NCI-H446 treated with DMSO at 0.1 percent for 48 hours (cell line): ENCODE measurements at regions not wholly inside any gene's neighbourhood (a gene's known extent, or its start where the extent isn't known, plus 50 kb on each side); places are given as distances from the start of the nearest gene placed in this dataset.

ENCODE experiments used
- DNase-seq: peaks from one replicate; lab custom pipeline; 2025; lab: John Stamatoyannopoulos, UW

- no peak for DNase-seq
Observed at GRCh38 chr17:79341222-79341780, 266.7 kb downstream of the ENGASE start.

GRCh38 chr17:79340333-79341221 is 266.0 kb downstream of the ENGASE start:
- no peak for DNase-seq

DNA sequence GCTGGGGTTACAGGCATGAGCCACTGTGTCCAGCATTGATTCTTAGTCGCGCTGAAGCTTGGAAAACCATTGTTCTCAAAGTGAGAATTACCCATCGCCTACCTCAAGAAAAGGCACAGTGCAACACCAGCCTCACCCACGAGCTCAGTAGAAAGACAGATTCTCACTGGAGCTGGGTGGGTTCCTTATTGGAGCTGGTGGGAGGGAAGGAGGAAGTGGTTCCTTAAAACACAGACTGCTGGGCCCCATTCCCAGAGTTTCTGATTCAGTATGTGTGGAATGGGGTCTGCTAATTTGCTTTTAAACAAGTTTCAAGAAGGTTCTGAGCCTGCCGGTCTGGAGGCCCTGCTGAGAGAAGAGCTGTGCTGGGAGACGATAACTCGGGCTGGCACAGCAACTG is 264.7 kb downstream of the ENGASE start:
- no peak for DNase-seq

GRCh38 chr17:79338604-79339003 is 264.0 kb downstream of the ENGASE start:
- DNase-seq = no peak

DNA sequence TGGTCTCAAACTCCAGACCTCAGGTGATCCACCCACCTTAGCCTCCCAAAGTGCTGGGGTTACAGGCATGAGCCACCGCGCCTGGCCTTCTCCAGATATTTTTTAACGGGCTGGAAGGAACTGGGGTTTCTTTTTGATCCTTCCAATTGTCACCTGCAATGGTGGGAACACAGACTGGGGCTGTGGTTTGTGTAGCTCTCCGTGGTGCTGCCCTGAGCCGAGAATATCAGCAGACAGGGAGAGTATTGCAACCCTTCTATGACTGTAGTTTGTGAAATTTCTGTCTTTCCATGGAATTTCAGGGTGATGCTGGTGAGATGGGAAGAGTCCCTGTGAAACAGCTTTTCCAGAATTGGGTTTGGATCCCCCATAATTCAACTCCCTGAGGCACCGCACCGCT is 263.5 kb downstream of the ENGASE start:
- no peak for DNase-seq

DNA sequence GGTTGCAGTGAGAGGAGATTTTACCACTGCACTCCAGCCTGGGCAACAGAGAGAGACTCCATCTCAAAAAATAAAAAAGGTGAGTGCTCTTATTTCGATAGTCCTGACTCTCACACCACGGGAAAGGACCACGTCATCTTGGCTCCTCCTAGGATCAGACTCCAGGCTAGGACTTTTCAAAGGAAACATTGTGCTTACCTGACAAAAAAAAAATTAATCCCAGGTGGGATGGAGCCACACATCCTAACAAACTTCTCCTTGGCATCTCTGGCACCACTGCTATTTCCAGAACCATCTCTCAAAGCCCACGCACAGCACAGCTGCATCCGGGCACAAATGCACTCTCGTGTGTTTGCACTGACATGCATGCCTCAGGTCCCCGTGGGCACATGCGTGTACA is 262.4 kb downstream of the ENGASE start:
- no peak for DNase-seq

DNA sequence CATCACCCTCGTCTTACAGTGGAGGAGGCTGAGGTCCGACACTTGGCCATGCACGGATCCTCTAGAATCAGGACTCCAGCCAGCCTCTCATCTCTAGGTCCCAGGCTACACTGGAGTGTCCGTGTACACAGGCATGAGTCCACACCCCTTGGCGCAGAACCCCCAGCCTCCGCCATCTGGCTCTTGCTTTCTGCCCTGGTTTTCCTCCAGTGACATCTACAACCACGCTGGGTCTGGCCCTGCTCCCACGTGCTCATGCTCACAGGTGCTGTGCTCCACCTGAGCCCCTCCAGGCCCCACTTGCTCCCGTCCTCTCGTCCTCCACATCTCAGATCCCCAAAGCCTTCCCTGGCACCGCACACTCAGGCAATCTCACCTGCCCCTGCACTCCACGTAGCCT is 260.8 kb downstream of the ENGASE start:
- DNase-seq = no peak

GRCh38 chr17:79332011-79332554 is 257.5 kb downstream of the ENGASE start:
- DNase-seq = no peak

GRCh38 chr17:79331492-79331891 is 256.9 kb downstream of the ENGASE start:
- no peak for DNase-seq

DNA sequence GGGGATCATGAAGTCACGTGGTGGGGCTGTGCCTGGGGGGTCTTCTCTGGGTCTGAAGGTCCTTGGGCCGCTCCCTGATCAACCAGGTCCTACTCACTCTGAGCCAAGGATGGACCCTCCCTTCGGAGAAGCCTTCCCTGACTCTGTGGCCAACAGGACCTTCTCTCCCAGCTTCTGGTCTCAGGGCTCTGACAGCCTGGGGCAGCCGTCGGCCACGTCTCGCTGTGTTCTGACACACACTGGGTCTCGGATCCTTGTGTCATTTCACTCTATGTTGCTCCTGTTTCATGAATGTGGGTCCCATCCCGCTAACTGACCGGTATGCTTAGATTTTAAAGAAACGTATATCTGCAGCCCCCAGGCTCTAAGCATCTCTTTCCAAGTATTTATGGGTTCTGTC is 256.1 kb downstream of the ENGASE start:
- DNase-seq = no peak

DNA sequence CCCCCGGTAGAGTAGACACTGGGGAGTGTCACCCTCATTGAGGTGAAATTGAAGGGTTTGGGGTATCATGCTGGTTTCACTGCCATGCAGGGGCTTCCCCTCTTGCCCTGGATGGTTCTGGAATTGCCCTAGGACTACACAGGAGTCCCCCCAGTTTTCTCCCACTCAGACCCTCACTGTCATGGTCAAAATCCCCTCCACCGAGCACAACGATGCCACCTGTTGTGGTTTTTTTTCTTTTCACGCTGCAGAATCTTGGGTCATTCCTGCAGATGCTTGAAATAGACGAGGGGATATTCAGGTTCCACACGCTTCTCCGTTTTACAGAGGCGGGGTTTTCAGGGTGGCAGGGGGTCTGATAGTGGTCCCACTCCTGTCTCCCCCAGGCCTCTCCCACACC is 255.6 kb downstream of the ENGASE start:
- DNase-seq = no peak

DNA sequence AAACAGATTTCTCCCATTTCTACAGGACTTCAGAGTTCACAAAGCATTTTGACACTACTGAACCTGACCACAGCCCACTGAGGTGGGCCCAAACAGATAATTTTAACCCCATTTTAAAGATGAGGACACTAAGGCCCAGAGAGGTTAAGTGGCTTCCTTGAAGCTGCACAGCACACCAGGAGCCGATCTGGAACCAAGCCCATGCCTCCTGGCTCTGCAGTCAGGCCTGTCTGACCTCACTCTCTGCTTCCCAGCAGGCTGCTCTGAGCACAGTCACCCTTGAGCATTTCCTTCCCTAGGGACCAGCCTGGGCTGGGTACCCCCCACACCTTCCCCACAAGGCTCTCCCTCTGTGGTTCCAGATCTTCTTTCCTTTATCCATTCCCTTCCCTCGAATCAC is 252.2 kb downstream of the ENGASE start:
- DNase-seq = no peak

- DNase-seq = no peak
Observed at GRCh38 chr17:79325709-79326430, 251.2 kb downstream of the ENGASE start.

DNA sequence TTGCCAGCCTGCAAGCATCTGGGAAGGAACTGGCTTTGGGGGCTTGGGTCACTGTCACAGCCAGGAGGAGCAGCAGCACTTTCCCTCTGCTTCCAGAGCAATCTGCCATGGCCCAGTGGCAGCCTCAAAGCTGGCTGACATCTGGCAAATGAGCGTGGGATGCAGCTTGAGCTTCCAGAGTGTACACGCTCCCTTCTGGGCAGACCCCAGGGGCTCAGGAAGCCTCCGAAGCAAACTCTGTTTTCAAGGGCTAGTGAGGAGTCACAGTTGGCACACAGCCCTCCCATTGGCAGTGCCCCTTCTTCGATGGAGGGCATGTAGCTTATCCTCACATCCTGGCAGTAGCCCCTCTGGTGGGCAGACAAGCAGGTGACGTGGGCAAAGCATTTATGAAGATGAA is 249.6 kb downstream of the ENGASE start:
- no peak for DNase-seq

DNA sequence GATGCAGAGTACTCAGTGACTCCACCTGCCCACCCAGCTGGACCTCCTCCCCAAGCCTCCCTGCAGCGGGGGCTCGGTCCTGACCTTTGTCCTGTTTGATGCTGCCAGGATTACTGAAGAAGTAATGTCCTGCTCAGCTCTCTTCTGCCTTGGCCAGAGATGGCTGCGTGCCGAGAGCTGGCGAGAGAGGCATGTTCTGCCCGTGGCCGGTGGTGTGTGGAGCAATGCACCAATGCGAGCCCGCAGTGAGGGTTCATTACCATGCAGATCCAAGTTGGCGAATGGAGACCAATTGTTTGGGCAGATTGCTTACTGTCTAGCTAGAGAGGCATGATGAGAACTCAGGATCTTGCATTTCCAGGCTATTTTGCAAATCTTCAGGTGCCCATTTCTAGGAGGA is 248.9 kb downstream of the ENGASE start:
- DNase-seq = no peak

- DNase-seq = peak; percentile 14
Observed at GRCh38 chr17:79322211-79323123, 247.8 kb downstream of the ENGASE start.

- no peak for DNase-seq
Observed at GRCh38 chr17:79320331-79320730, 245.7 kb downstream of the ENGASE start.

GRCh38 chr17:79317916-79318315 is 243.3 kb downstream of the ENGASE start:
- DNase-seq = no peak

DNA sequence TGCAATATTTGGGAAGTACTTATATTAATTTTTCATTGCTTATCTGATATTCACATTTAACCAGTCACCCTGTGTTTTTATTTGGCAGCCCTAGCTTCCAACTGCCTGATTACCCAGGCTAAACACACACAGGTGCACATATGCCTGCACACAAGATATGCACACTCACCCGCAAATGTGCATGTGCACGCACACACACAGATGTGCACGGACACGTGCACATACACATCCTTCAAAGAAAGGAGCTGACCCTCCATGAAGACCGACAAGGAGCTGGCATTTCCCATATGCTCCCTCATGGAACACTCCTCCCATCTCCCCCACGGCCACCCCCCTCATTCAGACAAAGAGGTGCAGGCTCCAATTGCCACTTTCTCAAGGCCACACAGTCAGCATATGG is 242.2 kb downstream of the ENGASE start:
- DNase-seq = no peak

DNA sequence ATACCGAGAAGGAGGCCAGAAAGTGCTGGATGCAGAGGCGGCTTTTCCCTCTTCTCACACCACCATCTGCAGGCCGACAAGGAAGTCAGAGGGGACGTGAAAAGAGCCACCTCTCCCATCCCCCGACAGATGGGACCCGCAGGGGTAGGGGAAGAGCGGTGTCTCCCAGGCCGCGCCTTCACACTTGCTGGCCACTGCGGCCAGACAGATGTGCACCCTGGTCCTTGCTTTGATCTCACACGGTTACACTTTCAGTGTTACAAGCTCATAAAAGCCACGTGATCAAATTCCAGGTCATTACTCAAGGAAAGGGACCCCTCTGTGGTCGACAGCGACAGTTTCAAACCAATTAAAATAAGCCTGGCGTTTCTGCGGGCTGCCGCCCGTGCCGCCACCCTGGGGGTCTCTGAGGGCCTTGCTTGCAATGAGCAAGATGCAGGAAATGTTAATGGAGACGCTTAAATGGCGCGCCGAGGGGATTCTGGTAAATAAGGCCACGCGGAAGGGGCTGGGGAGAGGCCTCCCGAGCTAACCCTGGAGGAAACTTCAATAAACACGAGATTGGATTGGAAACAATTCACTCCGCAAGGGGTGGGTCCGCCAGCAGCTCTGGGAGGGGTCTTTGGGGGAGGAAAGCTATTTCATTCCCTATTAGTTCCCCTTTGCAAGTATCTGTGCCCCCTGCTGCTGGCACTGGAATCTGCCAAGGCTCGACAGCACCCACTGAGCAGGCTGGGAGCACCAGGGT is 240.9 kb downstream of the ENGASE start:
- DNase-seq = no peak
